ENCODE measurements at regions not wholly inside any gene's neighbourhood (a gene's known extent, or its start where the extent isn't known, plus 50 kb on each side); places are given as distances from the start of the nearest gene placed in this dataset.

DNA sequence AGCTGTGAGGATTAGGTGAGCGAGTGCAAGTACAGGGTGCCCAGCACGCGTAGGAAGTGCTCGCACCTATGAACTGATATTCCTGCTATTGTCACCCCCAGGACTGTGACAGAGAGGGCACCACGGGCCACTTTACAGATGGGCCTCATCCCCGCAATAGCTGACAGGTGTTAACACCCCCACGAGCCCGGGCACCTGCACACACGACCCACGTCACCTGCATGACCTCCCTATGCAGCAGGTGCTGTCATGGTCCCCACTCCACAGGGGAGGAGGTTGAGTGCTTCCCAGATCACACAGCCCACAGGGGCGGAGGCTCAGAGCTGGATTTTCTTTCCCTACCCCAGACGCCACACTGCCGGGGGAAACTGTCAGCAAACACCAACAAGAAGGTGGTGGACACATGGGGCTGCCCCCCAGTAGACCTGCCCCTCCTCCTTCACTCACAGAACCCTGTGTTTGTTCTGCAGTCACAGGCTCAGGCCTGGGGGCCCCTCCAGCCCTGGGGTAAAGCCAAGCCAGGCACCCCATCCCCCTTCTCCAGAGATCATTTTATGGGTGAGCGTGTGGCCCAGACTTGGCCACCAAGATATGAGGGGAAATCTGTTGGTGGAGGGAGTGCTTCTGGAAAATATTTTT, 465.5 kb downstream of the MATN1 start:
- TF ChIP-seq, protein P1, sequence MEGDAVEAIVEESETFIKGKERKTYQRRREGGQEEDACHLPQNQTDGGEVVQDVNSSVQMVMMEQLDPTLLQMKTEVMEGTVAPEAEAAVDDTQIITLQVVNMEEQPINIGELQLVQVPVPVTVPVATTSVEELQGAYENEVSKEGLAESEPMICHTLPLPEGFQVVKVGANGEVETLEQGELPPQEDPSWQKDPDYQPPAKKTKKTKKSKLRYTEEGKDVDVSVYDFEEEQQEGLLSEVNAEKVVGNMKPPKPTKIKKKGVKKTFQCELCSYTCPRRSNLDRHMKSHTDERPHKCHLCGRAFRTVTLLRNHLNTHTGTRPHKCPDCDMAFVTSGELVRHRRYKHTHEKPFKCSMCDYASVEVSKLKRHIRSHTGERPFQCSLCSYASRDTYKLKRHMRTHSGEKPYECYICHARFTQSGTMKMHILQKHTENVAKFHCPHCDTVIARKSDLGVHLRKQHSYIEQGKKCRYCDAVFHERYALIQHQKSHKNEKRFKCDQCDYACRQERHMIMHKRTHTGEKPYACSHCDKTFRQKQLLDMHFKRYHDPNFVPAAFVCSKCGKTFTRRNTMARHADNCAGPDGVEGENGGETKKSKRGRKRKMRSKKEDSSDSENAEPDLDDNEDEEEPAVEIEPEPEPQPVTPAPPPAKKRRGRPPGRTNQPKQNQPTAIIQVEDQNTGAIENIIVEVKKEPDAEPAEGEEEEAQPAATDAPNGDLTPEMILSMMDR (optimal IDR thresholded peaks at IDR 0.05 in 1 of 3, IDR thresholded peaks at IDR 0.05 in 1 of 3, conservative IDR thresholded peaks at IDR 0.05 in 1 of 3; ENCODE audit: extremely low read depth in 1 of 3, insufficient read depth in 2 of 3, low read length in 3 of 3): no peak
- no peak for TF ChIP-seq EZH2 (IDR thresholded peaks at IDR 0.05; ENCODE audit: low read length)

Measured in keratinocyte (primary cell).